OCI-LY1 (cell line): ENCODE measurements at regions not wholly inside any gene's neighbourhood (a gene's known extent, or its start where the extent isn't known, plus 50 kb on each side); places are given as distances from the start of the nearest gene placed in this dataset.

Experiments used
- EZH2 ChIP-seq: fragments of 200-600 bp; sonication (generic), shearing (Covaris generic); IDR thresholded peaks from 2 replicates; pipeline ENCODE4 v1.8.0; 2017; ENCODE audit warnings: borderline replicate concordance, mixed run types, mild to moderate bottlenecking, antibody characterized with exemption, low read length, moderate library complexity, mixed read lengths
- TF ChIP-seq, protein P1 (sequence below): fragments of 200-600 bp; sonication (generic), shearing (Covaris generic); IDR thresholded peaks from 2 replicates; pipeline ENCODE4 v1.5.1; 2017; ENCODE audit warnings: mild to moderate bottlenecking, antibody characterized with exemption, low read length, moderate library complexity, mixed read lengths

DNA sequence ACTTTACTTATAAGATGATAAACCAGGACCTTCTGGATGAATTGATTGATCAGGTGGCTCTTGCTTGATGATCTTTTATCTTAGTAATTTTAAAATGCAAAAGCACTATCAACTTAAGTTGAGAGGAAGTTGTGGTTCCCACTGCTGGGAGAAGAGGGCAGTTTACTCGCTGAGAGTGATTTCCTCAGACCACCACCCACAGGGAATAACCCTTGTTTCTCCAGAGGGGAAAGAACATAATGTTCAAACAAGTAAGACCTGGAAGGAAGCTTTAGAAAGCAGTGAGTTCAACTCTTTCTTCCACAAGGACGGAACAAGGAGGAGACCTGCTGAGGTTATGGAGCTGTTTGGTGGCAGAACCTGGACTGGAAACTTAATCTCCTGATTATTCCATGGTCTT is 138.7 kb downstream of the FAM204A start:
- TF ChIP-seq, protein P1, sequence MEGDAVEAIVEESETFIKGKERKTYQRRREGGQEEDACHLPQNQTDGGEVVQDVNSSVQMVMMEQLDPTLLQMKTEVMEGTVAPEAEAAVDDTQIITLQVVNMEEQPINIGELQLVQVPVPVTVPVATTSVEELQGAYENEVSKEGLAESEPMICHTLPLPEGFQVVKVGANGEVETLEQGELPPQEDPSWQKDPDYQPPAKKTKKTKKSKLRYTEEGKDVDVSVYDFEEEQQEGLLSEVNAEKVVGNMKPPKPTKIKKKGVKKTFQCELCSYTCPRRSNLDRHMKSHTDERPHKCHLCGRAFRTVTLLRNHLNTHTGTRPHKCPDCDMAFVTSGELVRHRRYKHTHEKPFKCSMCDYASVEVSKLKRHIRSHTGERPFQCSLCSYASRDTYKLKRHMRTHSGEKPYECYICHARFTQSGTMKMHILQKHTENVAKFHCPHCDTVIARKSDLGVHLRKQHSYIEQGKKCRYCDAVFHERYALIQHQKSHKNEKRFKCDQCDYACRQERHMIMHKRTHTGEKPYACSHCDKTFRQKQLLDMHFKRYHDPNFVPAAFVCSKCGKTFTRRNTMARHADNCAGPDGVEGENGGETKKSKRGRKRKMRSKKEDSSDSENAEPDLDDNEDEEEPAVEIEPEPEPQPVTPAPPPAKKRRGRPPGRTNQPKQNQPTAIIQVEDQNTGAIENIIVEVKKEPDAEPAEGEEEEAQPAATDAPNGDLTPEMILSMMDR = no peak
- TF ChIP-seq EZH2 = no peak
